ENCODE measurements at regions not wholly inside any gene's neighbourhood (a gene's known extent, or its start where the extent isn't known, plus 50 kb on each side); places are given as distances from the start of the nearest gene placed in this dataset.

DNA sequence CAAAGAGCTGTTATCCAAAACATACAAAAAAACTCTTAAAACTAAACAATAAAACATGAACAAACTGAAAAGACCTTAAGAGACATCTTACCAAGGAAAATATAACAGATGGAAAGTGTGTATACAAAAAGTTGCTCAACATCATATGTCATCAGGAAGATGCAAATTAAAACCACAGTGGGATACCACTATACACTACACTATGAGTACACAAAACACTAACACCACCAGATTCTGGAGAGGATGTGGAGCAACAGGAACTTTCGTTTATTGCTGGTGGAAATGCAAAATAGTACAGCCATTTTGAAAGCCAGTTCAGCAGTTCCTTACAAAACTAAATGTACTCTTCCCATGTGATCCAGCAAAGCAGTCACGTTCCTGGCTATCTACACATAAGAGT lies 221.4 kb downstream of the CMPK2 start:
- no peak for DNase-seq

DNA sequence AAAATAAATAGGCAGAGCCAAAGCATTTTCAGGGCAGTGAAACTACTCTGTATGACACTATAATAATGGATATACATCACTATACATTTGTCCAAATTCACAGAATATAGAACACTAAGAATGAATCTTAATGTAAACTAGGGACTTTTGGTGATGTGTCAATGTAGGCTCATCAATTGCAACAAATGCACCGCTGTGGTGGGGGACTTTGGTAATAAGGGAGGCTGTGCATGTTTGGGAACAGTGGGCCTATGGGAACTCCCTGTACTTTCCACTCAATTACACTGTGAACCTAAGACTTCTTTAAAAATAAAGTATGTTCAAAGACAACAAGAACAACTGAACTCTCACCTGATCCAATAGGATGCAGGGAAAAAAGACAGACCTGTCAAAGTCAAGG lies 220.7 kb downstream of the CMPK2 start:
- no peak for DNase-seq

DNA sequence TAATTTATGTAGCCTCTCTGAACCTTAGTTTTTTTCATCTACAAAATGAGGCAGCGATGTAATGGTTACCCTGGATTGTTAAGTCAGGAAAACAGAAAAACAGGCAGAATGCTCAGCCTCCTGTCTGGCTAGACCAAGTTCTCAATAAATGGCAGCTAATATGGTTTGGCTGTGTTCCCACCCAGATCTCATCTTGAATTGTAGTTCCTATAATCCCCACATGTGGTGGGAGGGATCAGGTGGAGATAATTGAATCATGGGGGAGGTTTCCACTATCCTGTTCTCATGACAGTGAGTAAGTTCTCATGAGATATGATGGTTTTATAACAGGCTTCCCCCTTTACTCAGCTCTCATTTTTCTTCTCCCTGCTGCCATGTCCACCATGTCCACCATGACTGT lies 220.0 kb downstream of the CMPK2 start:
- no peak for DNase-seq

DNA sequence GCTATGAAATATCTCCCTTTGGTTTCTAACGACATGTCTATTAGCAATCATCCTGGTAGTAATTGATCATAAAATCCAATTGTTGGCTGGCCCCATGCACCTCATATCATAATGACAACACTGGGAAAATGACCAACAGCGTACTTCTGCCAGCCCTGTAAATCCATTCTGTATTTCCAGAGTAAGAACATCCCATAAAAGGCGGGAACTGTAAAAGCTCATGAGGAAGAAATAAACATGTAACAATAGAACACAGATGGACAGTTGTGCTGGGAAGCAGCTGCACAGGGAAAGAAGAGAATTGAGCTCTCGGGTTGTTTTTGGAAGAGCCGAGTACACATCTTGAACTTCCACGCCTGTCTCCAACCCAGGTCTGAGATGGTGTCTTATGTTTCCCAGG lies 218.7 kb downstream of the CMPK2 start:
- no peak for DNase-seq

DNA sequence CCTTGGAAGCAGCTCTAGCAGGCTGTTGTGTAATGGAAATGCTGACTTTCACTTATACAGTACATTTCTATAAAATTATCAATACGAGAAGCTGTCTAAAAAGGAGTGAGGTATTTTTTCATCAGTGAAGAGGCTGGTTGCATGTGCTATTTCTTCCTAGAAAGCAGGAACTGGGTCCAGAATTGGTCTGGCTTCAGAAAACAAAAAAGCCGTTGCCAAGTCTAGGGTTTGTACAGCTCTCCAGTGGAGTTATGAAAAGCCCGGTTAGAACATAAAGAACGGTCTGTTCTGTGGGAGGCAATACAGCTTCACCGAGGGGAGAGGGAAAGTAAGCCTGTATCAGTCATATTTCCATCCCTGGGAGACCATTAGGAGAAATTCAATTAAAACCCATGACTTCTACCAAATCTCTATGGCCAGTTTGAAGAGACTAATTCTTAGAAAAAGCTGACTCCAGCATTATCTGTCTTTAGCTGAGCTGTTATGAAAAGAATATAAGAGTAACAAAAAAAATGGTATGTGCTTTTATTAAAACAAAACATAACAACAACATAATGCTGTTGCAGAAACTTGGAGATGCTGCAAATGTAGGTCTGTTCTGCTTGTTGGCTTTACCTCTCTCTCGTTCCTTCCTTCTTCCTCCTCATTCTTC lies 217.0 kb downstream of the CMPK2 start:
- DNase-seq = no peak

DNA sequence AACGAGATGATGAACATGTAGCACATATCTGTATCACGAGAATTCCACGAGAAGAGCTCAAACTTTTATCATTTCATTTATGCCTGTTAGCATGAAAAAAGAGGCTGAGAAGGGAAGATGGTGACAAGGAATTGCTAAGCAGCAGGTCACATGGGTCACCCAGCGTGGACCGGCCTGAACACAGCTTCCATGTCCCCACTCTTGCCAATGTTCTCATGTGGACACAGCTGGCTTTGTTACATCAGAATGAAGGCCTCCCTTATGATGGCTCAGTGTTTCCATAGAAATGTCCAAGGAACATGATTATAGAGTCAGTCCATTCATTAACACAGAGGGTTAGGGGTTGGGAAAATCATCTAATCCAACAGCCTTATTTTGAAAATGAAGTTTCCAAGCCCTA lies 215.4 kb downstream of the CMPK2 start:
- DNase-seq = no peak

DNA sequence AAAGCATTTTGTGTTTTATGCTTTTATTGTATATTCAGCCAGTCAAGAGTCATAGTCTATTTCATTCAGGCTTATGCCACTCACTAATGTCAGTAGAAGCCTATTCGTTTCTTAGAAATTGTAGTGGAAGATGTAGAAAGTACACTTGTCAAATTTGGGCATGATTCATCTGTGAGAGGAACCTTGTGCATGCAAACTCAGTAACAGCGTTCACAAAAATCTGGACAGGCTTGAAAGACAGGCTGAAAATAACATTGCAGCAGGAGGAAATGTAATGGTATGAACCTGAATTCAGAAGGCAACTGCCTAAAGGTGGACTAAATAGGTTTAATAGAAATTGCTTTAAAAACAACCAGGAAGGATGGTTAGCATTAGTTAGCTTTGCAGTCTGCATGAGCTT lies 213.5 kb downstream of the CMPK2 start:
- no peak for DNase-seq

DNA sequence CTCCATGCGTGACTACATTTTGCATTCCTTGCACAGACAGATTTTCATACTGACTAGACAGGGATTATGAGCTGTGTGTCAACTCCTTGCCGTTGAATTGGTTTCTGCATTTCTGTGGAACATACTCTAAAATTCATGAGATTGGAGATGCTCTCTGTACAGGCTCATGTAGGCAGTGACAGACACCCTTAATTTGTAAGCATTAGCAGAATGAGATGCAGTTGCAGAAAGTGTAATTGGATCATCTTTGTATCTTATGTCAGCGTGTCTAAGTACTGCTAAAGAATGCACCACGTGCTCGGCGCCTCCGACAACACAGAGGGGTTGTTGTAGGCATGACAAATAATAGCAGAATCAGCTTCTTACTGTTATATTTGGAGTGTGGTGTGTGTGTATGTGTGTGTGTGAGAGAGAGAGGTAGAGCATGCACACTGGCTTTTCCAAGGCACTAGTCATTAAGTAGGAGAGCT lies 212.4 kb downstream of the CMPK2 start:
- no peak for DNase-seq

DNA sequence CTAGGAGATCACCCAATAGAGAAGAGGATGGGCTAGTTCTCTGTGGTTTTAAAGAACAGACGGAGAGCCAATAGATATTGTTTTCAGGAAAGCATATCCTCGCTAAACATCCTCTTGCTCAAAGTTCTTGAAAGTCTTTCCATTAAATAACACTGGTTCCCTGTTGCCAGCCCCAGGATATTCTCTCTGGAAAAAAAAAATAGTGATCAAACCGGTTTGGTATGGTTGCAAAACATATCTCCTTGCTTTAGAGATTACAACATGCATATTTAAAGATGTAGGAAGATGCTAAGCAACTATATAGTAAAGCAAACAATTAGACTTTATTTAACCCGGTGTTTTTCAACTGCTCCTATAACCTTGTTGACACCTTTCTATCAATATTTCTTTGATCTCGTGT lies 211.4 kb downstream of the CMPK2 start:
- no peak for DNase-seq

DNA sequence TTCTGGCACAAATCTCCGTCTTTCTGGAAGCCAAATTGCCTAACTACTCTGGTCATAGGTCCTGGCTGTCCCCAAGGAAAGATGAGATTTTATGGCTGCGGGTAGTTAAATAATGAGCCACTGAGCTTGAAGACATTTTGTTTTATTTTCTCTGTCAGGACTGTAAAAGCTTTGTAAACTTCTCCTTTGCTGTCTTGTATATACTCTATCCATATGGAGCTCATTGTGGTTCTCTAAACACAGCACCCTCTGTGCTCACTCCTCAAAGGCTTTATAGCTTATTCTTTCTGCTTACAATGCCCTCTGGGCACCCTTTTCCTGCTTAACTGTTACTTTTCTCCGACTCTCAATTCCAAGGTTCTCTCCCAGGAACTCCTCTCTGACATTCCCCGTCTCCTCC lies 209.1 kb downstream of the CMPK2 start:
- no peak for DNase-seq

DNA sequence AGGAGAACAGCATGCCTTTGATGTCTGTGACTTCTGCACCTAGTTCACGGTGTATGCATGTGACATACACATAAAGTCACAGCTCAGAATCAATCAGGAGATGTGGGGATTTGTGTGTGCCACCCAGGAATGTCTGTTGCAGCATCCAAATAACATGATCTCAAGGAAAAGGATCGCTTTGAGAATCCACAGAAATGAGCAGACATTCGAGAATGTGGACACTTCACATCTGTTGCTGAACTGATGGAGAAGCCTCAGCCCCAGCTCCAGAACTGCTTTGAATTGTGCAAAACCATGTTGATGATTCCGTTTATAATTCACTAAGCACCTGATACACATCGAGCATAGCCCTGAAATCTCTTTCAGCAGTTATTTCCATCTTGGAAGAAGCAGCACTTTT lies 208.6 kb downstream of the CMPK2 start:
- no peak for DNase-seq

DNA sequence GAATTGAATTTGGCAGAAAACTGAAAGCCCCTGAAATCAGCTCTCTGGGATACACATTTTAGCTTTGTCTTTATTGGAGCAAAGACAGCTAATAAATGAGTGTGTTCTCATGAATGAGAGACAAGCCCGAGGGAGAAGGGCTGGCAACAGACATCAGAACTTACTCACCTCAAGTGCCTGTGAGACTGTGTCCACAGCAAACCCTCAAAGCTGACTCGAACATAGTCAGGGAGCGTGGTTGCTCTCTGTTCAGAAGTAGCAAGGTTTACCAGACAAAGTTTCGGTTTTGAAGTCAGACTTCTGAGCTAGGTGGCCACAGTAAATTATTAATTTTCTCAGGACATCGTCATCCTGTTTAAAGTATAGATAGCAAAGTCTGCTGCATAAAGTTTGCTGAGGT lies 207.9 kb downstream of the CMPK2 start:
- DNase-seq = no peak

DNA sequence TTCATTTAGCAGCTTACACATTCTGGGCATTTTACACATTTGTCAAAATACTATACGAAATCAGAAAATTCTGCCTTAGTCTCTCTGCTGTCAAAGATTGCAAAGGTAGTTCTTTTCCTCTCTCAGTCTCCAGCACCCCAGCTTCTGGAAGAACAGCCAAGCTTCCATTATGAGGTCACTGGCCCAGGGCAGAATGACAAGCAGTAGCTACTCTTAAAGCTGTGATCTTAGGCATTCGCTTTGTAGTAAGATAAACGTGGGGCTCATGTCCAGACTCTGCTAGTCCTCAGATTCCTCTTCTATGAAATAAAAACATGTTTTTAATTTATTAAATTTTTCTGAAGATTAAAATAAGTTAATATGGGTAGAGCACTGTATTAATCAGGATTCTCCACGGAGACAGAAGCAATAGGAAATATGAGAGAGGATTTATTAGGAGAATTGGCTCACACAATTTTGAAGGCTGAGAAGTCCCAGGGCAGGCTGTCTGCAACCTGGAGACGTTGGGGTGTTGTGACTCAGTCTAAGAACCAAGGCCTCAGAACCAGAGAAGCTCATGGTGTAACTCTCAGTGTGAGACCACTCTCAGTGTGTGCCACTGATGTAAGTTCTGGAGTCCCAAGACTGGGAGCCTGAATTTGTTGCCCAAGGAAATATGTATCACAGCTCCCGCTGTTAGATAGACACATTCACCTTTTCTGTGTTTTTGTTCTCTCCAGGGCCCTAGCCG lies 201.2 kb downstream of the CMPK2 start:
- no peak for DNase-seq

DNA sequence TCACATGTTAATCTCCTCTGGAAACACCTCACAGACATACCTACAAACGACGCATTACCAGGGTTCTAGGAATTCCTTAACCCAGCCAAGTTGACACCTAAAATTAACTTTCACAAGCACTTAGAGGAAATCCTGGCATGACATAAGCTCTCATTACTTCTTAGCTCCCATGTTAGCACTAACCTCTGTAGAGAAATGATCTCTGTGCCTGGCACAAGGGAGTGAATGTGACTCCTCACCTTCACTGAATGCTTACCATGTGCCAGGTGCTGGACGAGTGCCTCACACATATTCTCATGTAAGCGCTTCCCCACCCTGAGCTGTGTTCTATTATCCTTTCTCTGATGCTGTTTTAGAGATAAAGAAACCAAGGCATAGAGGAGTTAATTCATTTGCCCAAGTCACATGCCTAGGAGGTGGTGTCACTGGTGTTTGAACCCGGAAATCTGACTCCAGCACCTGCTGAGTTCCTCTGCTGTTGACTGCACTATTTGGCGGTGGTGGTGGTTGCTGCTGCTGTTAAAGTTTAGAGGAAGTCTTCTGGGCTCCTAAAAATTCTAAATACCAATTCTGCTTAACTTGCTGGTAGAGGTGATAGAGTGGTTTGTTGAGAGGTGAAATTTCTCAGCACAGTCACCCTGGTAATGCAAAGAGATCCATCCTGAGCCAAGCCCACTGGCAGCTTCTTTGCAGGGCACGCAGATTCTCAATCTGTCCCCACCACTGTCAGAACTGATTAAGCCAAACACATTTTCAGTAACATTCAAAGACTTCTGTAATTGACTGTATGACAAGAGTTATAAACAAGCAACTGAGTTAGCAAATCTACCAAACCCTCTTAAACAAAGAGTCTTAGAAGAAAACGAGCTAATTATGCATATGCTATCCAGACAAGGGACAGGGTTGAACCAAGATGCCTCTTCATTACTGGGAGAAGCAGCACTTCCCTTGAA lies 200.3 kb downstream of the CMPK2 start:
- no peak for DNase-seq

DNA sequence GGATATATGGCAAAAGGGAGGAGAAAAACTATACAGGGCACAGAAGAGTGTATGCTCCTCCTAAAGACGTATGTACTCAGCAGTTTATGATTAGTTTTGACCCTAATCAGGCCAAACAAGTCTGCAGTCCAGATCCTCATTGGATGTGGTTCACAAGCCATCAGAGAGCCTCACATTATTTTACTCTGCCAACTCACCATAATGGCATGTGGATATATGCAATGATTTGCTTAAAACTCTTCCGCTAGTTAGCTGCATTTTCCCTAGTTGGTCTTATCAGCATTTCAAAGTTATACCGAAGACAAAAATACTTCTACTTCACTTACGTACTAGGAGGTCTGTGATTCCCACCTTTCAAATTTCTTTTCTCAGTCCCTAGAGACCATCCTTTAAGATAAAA lies 198.4 kb downstream of the CMPK2 start:
- no peak for DNase-seq

DNA sequence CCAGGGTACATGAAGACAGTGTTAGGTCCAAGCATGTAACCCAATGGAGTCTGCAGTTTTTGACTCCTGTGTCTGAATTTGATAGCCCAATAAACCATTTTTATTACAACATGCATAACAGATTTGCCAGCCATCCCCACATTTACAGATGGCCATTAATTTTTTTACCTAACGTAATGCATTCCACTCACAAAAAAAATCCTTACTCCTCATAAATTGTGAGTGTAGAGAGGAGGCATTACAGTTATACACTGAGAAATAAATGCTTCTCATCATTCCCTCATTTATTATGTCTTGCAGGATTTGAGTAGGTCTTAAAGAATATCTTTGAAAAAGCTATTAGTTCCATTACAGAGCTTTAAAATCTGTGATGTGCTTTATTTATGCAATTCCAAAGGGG lies 193.8 kb downstream of the CMPK2 start:
- no peak for DNase-seq

DNA sequence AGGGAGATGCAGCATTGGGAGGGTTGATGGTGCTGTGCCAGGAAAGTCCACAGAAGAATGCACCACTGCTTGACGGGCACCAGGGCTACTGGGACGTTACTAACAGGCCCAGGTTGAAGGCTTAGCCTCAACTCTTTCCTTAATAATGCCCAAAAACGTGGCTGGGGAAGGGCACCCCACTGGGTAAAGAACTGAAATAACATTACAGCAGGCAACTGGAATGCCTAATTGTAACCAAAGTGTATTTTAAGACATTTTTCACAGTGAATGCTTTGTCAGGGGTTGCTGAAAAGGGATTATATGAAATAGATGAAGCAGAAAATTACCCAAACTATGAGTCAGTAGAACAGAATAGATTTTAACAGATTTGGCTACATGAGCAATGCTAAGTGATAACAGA lies 191.3 kb downstream of the CMPK2 start:
- no peak for DNase-seq

DNA sequence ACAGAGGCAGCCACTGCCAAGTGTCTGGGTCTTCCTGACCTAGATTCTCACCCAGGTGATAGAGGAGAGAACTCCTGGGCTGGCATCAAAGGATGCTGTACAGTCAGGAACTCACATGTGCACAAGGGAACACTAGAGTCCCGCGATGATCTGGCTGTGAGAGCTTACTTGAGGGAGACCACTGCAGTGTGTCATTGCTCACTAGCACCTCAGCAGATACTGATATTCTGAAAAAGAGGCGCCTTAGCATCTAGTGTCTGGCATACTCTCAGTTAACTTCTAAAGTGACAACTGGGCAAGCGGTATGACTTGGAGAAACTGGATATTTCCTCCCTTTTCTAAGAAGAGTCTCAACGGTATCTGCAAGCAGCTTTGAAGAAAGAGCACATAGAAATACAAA lies 189.9 kb downstream of the CMPK2 start:
- DNase-seq = no peak

DNA sequence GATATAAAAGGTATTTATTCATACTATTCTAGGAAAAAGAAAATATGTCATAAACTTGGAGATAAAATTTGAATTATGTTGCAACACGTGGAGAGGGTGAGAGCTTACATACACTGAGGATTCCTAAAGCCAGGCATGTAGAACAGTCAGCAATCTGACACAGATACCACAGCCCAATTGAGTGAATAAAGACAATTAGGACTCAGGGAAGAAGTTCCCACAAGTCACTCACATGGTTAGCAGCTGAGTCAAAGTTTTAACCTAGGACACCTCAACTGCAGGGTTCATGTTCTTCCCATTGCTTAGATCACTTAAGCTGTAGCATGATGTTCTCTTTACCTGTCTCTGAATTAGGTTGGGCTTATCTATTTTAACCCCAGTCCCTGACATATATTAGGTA lies 189.5 kb downstream of the CMPK2 start:
- no peak for DNase-seq

DNA sequence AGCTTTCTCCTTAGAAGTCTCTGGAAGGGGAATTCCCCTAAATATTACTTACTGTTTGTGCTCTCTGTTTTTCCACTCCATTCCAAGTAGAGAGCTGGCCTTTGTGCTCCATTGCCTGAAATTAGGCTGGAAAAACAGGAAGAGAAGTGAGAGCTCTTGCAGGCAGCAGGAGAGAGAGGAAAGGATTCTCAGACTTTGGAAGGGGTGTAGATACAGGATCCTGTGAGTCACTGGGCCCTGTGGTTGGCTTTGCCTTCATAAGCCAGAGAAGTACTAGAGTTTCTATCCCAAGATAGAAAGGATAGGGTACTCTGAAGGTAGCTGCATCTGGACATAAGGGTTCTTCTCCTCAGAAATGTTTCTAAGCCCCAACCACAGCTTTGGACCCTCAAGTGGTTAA lies 188.9 kb downstream of the CMPK2 start:
- DNase-seq = no peak

DNA sequence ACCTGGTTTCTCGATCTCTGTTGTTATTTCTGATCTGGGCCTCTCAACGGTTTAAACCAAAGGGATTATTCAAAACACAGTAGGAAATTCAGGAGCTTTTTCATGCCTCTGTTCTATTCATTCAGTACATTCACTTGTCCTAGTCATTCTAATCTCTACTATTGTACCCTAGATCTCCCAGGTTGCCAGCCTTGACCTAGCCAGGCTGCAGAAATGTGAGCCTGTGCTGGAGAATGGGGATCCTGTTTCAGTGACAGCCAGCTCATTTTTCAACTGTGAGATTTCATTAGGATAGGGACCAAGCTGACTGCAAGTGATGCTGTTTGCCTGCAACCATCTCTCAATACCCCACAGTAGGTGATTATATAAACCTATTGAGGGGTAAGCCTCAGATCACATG lies 186.2 kb downstream of the CMPK2 start:
- no peak for DNase-seq

DNA sequence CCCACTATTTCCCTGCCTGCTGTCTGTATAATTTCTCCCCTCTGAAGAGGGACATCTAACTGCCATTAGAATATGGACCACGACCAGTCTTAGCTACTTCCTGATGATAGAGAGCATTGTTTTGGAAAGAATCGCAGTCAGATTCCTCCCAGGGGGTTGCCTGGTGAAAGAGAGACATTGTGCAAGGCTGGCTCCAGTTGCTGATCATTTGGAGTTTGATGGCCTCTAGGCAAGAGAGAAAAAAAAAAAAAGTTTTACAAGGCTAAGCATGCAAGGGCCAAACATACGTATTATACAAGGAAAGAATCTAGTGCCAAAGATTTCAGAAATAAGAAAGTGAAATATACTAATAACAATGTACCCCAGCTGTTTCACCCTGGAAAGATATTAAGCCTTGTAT lies 182.2 kb downstream of the CMPK2 start:
- DNase-seq = no peak

DNA sequence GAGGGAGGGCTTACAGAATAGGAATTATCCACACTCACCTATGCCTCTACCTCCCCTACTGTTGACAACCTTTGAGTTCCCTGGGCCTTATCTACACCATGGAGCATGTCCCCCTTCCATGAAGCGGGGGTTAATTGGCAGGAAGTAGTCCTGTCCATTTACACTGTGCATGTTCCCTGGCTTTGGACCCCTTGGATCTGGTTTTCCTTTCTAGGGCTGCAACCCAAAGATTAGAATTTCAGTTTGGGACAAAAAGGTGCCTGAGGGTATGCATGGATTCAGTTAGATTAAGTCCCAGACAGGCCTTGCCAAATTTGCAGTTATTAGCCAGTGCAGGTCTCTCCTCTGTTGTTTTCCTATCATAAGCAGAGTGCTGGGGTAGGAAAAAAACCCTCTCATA lies 180.3 kb downstream of the CMPK2 start:
- no peak for DNase-seq

DNA sequence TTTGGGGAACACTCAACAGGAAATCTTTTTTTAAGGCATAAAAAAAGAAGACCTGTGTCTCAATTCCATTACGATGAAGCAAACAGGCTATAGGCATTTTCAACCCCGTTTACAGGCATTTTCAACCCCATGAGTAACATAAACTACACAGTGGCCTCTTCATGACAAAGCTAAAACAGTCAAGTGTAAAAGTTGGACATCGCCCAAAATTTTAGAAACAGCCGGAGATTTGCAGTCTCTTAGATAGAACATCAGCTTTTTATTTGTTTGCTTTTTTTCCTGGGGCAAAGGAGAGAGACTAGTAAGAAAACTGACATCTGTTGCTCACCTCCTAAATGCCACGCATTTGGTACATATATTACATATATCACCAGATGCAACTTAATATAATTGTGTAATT lies 173.7 kb downstream of the CMPK2 start:
- no peak for DNase-seq
